Natural killer cell (primary cell): ENCODE measurements at regions not wholly inside any gene's neighbourhood (a gene's known extent, or its start where the extent isn't known, plus 50 kb on each side); places are given as distances from the start of the nearest gene placed in this dataset.
"Not testable (repeated sequence)": the region's sequence is repeated elsewhere in the genome, so short reads cannot be mapped to it uniquely, and the experiment has no call there.

ENCODE experiments used
- ATAC-seq, 3 donors: fragments of 150-1000 bp in 2 of 3; fragments of 200-7000 bp in 1 of 3; cut with Tn5 transposase; 1 replicate in 1 of 3; 2 replicates in 2 of 3; pipeline ENCODE4 v1.10.0; 2021; ENCODE audit warnings: mild to moderate bottlenecking in 2 of 3, moderate library complexity in 2 of 3
- DNase-seq, 2 donors: peaks; one replicate each; pipeline versions ENCODE4 v3.0.0 to v3.0.0-alpha.2; 2013 to 2021; ENCODE audit warnings: mixed read lengths in 1 of 2
- H3K27ac ChIP-seq: one replicate; pipeline ENCODE4 v1.5.1; 2013; ENCODE audit warnings: mild to moderate bottlenecking, low read length
- H3K27me3 ChIP-seq: one replicate; pipeline ENCODE4 v1.6.1; 2013; ENCODE audit warnings: low read length; ENCODE audit not compliant: control insufficient read depth, insufficient read depth
- H3K36me3 ChIP-seq: one replicate; pipeline ENCODE4 v1.6.1; 2013; ENCODE audit warnings: low read length; ENCODE audit not compliant: control insufficient read depth, insufficient read depth
- H3K4me1 ChIP-seq: one replicate; pipeline ENCODE4 v1.6.1; 2013; ENCODE audit warnings: low read length; ENCODE audit not compliant: control insufficient read depth, insufficient read depth
- H3K4me3 ChIP-seq: one replicate; pipeline ENCODE4 v1.5.1; 2013; ENCODE audit warnings: low read length
- H3K9me3 ChIP-seq: one replicate; pipeline ENCODE4 v1.6.1; 2013; ENCODE audit warnings: low read length; ENCODE audit not compliant: control insufficient read depth, insufficient read depth
- H3K27ac Mint-ChIP-seq, 2 donors: one replicate each; pipeline ENCODE4 v1.8.0; 2022; ENCODE audit warnings: mild to moderate bottlenecking in 2 of 2, mixed read lengths in 2 of 2, moderate library complexity in 1 of 2
- H3K27me3 Mint-ChIP-seq, 2 donors: one replicate each; pipeline ENCODE4 v1.8.0; 2022; ENCODE audit warnings: low read depth in 2 of 2, mixed read lengths in 2 of 2
- H3K36me3 Mint-ChIP-seq: one replicate; pipeline ENCODE4 v1.8.0; 2022; ENCODE audit warnings: mixed read lengths
- H3K4me1 Mint-ChIP-seq, 2 donors: one replicate each; pipeline ENCODE4 v1.8.0; 2022; ENCODE audit warnings: mixed read lengths in 2 of 2
- H3K4me3 Mint-ChIP-seq: one replicate; pipeline ENCODE4 v1.8.0; 2022; ENCODE audit warnings: mild to moderate bottlenecking, moderate library complexity, mixed read lengths
- H3K9me3 Mint-ChIP-seq, 2 donors: one replicate each; pipeline ENCODE4 v1.8.0; 2022; ENCODE audit warnings: mixed read lengths in 2 of 2
- CTCF ChIP-seq: fragments of 200-600 bp; IDR thresholded peaks from one replicate; pipeline ENCODE4 v1.8.0; 2022; ENCODE audit warnings: antibody characterized with exemption
- WGBS: methylation state at CpG from one replicate; pipeline ENCODE4 v1.1.7; 2013; ENCODE audit warnings: missing lambda C conversion rate; ENCODE audit not compliant: insufficient coverage; 5-methylcytosine and 5-hydroxymethylcytosine counted together
- intact Hi-C: fragments of 100-400 bp; cut with micrococcal nuclease; formaldehyde crosslinking; loops from one replicate; pipeline ENCODE4 v1.14.2; 2022

GRCh38 chr11:36741515-36741914, 143.5 kb upstream of the RAG2 start:
- H3K4me1 ChIP-seq = no peaks in the 10 kb centered on the region
- no peaks in the 10 kb centered on the region for H3K27me3 ChIP-seq
- H3K27ac ChIP-seq = no peak overlapping the region
- TF ChIP-seq CTCF = no peak
- ATAC-seq = no peak
- intact Hi-C loops = no loop called here
- H3K36me3 ChIP-seq = no peaks in the 10 kb centered on the region
- no peaks in the 10 kb centered on the region for H3K9me3 ChIP-seq
- no peak overlapping the region for H3K4me3 ChIP-seq
- Mint-ChIP-seq H3K27ac (no peak overlapping the region), H3K4me3 (no peak overlapping the region), H3K9me3 (no peaks in the 10 kb centered on the region), H3K36me3 (no peaks in the 10 kb centered on the region), H3K27me3 (peaks cover 30 to 57% of the 10 kb centered on the region in 2 donors), H3K4me1 (peaks cover 6 to 7% of the 10 kb centered on the region in 2 donors)
- DNase-seq = no peak

- Histone ChIP-seq H3K27ac (no peak overlapping the region), H3K36me3 (no peaks in the 10 kb centered on the region), H3K4me3 (no peak overlapping the region), H3K4me1 (no peaks in the 10 kb centered on the region), H3K9me3 (no peaks in the 10 kb centered on the region), H3K27me3 (no peaks in the 10 kb centered on the region)
- no peak for ATAC-seq
- Mint-ChIP-seq H3K9me3 (no peaks in the 10 kb centered on the region), H3K27me3 (peaks cover 18 to 53% of the 10 kb centered on the region in 2 donors), H3K27ac (no peak overlapping the region), H3K36me3 (no peaks in the 10 kb centered on the region), H3K4me3 (no peak overlapping the region), H3K4me1 (no peaks in the 10 kb centered on the region)
- no peak for DNase-seq
- 0% methylated on average over 2 of the region's 3 CpGs for WGBS
- no peak for TF ChIP-seq CTCF
- intact Hi-C loops = no loop called here
Measured at GRCh38 chr11:36738292-36738861, 140.3 kb upstream of the RAG2 start.

- H3K36me3 Mint-ChIP-seq = no peaks in the 10 kb centered on the region
- H3K9me3 Mint-ChIP-seq = no peaks in the 10 kb centered on the region
- WGBS = 55% methylated on average over 1 of the region's 3 CpGs
- DNase-seq = no peak
- Histone ChIP-seq H3K9me3 (no peaks in the 10 kb centered on the region), H3K4me1 (no peaks in the 10 kb centered on the region), H3K36me3 (no peaks in the 10 kb centered on the region), H3K27ac (no peak overlapping the region), H3K27me3 (no peaks in the 10 kb centered on the region), H3K4me3 (no peak overlapping the region)
- no peaks in the 10 kb centered on the region for H3K4me1 Mint-ChIP-seq
- no peak overlapping the region for H3K4me3 Mint-ChIP-seq
- TF ChIP-seq CTCF = no peak
- H3K27me3 Mint-ChIP-seq = peaks cover 18 to 53% of the 10 kb centered on the region in 2 donors
- H3K27ac Mint-ChIP-seq = no peak overlapping the region
- intact Hi-C loops = no loop called here
- no peak for ATAC-seq
Measured at GRCh38 chr11:36736103-36736502, 138.1 kb upstream of the RAG2 start.

- H3K27me3 Mint-ChIP-seq = peaks cover 10 to 34% of the 10 kb centered on the region in 2 donors
- H3K4me3 Mint-ChIP-seq, H3K27ac Mint-ChIP-seq, DNase-seq, H3K27me3 ChIP-seq, ATAC-seq, H3K36me3 ChIP-seq, H3K4me3 ChIP-seq, H3K36me3 Mint-ChIP-seq, H3K27ac ChIP-seq, H3K4me1 ChIP-seq, H3K9me3 ChIP-seq, intact Hi-C loops, H3K9me3 Mint-ChIP-seq, H3K4me1 Mint-ChIP-seq: not testable (repeated sequence)
- 94% methylated on average over 10 of the region's 10 CpGs for WGBS
Measured at GRCh38 chr11:36733721-36734120, 135.7 kb upstream of the RAG2 start.
